IMR-90 (cell line): ENCODE measurements at regions not wholly inside any gene's neighbourhood (a gene's known extent, or its start where the extent isn't known, plus 50 kb on each side); places are given as distances from the start of the nearest gene placed in this dataset.

Experiments
- BHLHE40 ChIP-seq: fragments of 150-350 bp; IDR thresholded peaks from 2 replicates; pipeline ENCODE4 v1.6.1; 2016; ENCODE audit warnings: mild to moderate bottlenecking, low read depth, low read length
- MAZ ChIP-seq: IDR thresholded peaks from 2 replicates; pipeline ENCODE4 v1.6.1; 2012; ENCODE audit warnings: low read depth, mild to moderate bottlenecking, low read length, improper control_type of control experiment, moderate library complexity, borderline replicate concordance
- POLR2A ChIP-seq: IDR thresholded peaks from 2 replicates; pipeline ENCODE4 v1.6.1; 2012; ENCODE audit warnings: mild to moderate bottlenecking, low read depth, low read length
- RCOR1 ChIP-seq: IDR thresholded peaks from 2 replicates; pipeline ENCODE4 v1.6.1; 2012; ENCODE audit warnings: mild to moderate bottlenecking, low read length, improper control_type of control experiment; ENCODE audit not compliant: insufficient replicate concordance
- TF ChIP-seq, protein P1 (sequence below): conservative IDR thresholded peaks from 2 replicates; pipeline ENCODE4 v1.5.1; 2012; ENCODE audit warnings: mild to moderate bottlenecking, low read depth, low read length, improper control_type of control experiment

DNA sequence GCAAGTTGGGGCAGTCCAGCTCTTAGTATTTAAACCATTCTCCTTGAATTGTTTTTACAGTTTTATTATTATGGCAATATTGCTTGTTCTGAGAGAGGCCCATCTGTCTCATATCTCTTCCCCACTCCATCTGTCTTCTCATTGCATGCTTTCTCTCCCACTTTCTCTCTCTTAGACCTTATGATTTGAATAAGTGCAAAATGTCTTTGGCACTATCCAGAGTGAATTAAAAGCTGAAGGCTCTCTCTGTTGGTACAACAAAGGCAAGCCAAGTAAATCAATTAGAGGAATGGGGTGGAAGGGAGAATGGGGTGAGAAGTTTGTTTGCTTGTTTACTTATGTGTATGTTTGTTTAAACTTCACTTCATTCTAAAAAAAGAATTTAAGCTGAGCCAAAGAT lies 195.3 kb upstream of the RFX3 start:
- TF ChIP-seq, protein P1, sequence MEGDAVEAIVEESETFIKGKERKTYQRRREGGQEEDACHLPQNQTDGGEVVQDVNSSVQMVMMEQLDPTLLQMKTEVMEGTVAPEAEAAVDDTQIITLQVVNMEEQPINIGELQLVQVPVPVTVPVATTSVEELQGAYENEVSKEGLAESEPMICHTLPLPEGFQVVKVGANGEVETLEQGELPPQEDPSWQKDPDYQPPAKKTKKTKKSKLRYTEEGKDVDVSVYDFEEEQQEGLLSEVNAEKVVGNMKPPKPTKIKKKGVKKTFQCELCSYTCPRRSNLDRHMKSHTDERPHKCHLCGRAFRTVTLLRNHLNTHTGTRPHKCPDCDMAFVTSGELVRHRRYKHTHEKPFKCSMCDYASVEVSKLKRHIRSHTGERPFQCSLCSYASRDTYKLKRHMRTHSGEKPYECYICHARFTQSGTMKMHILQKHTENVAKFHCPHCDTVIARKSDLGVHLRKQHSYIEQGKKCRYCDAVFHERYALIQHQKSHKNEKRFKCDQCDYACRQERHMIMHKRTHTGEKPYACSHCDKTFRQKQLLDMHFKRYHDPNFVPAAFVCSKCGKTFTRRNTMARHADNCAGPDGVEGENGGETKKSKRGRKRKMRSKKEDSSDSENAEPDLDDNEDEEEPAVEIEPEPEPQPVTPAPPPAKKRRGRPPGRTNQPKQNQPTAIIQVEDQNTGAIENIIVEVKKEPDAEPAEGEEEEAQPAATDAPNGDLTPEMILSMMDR = no peak
- TF ChIP-seq MAZ (no peak), POLR2A (no peak), RCOR1 (no peak), BHLHE40 (no peak)
